Lung (tissue), 11 donors: ENCODE measurements at regions not wholly inside any gene's neighbourhood (a gene's known extent, or its start where the extent isn't known, plus 50 kb on each side); places are given as distances from the start of the nearest gene placed in this dataset.

Experiments
- ATAC-seq: fragments of 200-7000 bp; cut with Tn5 transposase; one replicate; pipeline ENCODE4 v1.9.1; 2020; ENCODE audit warnings: moderate number of reproducible peaks; ENCODE audit not compliant: insufficient read depth, low FRiP score
- DNase-seq, 3 donors: peaks; one replicate each; pipeline ENCODE4 v3.0.0-alpha.2; 2013 to 2017
- H3K27ac ChIP-seq, 2 donors: one replicate each; pipeline ENCODE4 v1.5.1; 2013; ENCODE audit warnings: mild to moderate bottlenecking in 2 of 2, moderate library complexity in 2 of 2, control low read depth in 1 of 2, inconsistent platforms in 1 of 2, low read depth in 1 of 2, low read length in 1 of 2
- H3K27me3 ChIP-seq, 3 donors: one replicate each; pipeline ENCODE4 v1.5.1; 2013; ENCODE audit warnings: low read length in 2 of 3; ENCODE audit not compliant: control insufficient read depth in 3 of 3, insufficient read depth in 3 of 3
- H3K36me3 ChIP-seq, 4 donors: one replicate each; pipeline ENCODE4 v1.5.1; 2013; ENCODE audit warnings: low read length in 4 of 4, mild to moderate bottlenecking in 1 of 4, moderate library complexity in 1 of 4; ENCODE audit not compliant: control insufficient read depth in 4 of 4, insufficient read depth in 4 of 4
- H3K4me1 ChIP-seq, 5 donors: one replicate each; pipeline ENCODE4 v1.5.1; 2013; ENCODE audit warnings: low read length in 5 of 5, mild to moderate bottlenecking in 2 of 5, moderate library complexity in 1 of 5; ENCODE audit not compliant: control insufficient read depth in 5 of 5, insufficient read depth in 5 of 5
- H3K4me3 ChIP-seq: one replicate; pipeline ENCODE4 v1.5.1; 2013; ENCODE audit warnings: mild to moderate bottlenecking, control low read depth, moderate library complexity
- H3K9ac ChIP-seq, 2 donors: one replicate each; pipeline ENCODE4 v1.5.1; 2013; ENCODE audit warnings: low read length in 2 of 2, control low read depth in 1 of 2; ENCODE audit not compliant: insufficient read depth in 1 of 2
- H3K9me3 ChIP-seq, 4 donors: one replicate each; pipeline ENCODE4 v1.5.1; 2013; ENCODE audit warnings: low read length in 3 of 4, mild to moderate bottlenecking in 1 of 4, moderate library complexity in 1 of 4; ENCODE audit not compliant: control insufficient read depth in 4 of 4, insufficient read depth in 3 of 4
- CTCF ChIP-seq: IDR thresholded peaks from 2 replicates; pipeline ENCODE4 v1.5.1; 2012; ENCODE audit warnings: mild to moderate bottlenecking; ENCODE audit errors: control extremely low read depth, extremely low read depth
- WGBS, 2 donors: extraction: QIAGEN DNeasy Blood & Tissue Kit; methylation state at CpG; one replicate each; pipeline ENCODE4 v1.1.7; 2013; 5-methylcytosine and 5-hydroxymethylcytosine counted together
- donor health status: control.
- donor health status: control.
- donor health status: Bipolar disorder and iron deficiency.
- donor health status: healthy.
- donor health status: DM: yes; HTN: yes; CAD: no.

DNA sequence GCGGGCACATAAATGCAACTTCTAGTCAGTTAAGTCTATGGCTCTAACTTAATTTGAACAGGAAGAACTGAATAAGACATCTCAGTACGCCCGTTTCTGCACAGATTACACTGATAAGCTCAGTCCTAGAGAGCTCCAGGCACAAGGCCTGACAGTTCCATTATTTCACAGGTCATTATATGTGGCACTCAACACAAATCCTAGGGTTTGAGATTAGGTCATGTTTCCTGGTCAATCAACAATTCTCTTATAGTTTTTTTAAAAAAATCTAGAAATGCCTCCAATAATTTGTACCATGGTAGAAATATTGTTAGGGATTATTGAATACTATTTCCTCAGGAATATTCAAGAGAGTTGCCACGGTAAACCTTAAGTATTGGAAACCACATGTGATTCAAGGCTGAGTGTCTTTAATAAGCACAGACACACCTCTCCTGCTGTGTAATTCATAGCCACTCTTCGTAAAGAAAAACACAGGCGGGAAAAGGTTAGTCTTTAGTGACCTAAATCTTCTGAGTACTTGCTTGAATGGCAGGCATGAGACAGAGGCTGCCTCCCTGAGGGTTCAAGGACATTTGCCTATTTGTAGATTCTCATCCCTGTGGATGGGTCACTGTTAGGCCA, 342.9 kb upstream of the ADGRL3 start:
- no peak for TF ChIP-seq CTCF
- H3K4me1 ChIP-seq = no peaks in the 10 kb centered on the region
- DNase-seq (no peak), ATAC-seq (no peak)
- WGBS, 2 donors = 83 to 86% methylated on average over 6 of the region's 6 CpGs
- H3K27ac ChIP-seq = no peak overlapping the region
- H3K9ac ChIP-seq = no peak overlapping the region
- no peaks in the 10 kb centered on the region for H3K36me3 ChIP-seq
- H3K27me3 ChIP-seq = no peaks in the 10 kb centered on the region
- H3K9me3 ChIP-seq = no peaks in the 10 kb centered on the region
- H3K4me3 ChIP-seq = no peak overlapping the region

DNA sequence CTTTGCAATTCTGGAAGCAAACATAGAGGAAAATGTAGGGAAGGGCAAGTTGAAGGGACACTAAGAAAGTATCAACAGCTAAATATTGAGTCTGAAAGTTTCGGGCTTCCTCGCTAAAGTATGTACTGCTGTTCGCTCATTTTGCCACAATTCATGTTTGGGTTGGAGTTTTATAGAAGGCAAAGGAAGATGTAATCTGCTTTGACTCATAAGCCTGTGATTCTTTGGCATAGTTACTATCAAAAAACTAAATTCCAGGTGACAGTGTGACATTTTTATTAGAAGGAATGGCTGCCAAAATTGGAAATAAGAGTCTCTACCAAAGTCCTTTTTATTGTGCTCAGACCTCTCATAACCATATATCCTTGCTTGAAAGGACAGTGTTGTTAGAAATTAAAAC, 336.7 kb upstream of the ADGRL3 start:
- Histone ChIP-seq H3K4me1 (no peaks in the 10 kb centered on the region), H3K9ac (no peak overlapping the region), H3K9me3 (no peaks in the 10 kb centered on the region), H3K4me3 (no peak overlapping the region), H3K27me3 (no peaks in the 10 kb centered on the region), H3K36me3 (no peaks in the 10 kb centered on the region), H3K27ac (no peak overlapping the region)
- no peak for DNase-seq
- ATAC-seq = no peak
- TF ChIP-seq CTCF = no peak
- WGBS, 2 donors = 93 to 98% methylated on average over 3 of the region's 3 CpGs

DNA sequence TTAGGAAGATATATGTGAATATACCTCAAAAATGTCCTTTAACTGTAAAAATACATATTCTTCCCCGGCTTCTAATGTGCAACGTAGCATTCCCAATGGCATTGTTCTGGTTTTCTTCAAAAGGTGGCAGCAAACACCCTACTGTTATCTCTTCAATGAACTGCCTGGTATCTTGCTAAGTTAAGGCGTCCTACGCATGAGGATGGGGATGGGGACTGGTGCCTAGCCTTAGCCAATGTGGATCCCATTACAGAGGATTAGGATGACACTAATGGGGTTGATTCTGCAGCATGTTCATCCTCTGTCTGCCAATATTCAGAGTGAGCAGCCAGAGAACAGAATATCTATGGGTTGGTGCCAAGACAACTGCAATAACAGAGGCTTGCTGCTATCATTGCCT, 334.9 kb upstream of the ADGRL3 start:
- H3K27me3 ChIP-seq = no peaks in the 10 kb centered on the region
- no peak overlapping the region for H3K9ac ChIP-seq
- WGBS, 2 donors = 71 to 81% methylated on average over 4 of the region's 4 CpGs
- peak; percentile 44 to 77 (median 62) for DNase-seq
- no peak for TF ChIP-seq CTCF
- no peaks in the 10 kb centered on the region for H3K36me3 ChIP-seq
- H3K4me3 ChIP-seq = no peak overlapping the region
- no peak overlapping the region for H3K27ac ChIP-seq
- H3K4me1 ChIP-seq = no peaks in the 10 kb centered on the region
- ATAC-seq = no peak
- H3K9me3 ChIP-seq = no peaks in the 10 kb centered on the region
